Skeletal muscle tissue (tissue), 3 donors: ENCODE measurements at regions not wholly inside any gene's neighbourhood (a gene's known extent, or its start where the extent isn't known, plus 50 kb on each side); places are given as distances from the start of the nearest gene placed in this dataset.

ENCODE experiments used
- H3K27ac ChIP-seq: one replicate; pipeline ENCODE4 v1.7.0; 2013; ENCODE audit warnings: mild to moderate bottlenecking, low read depth, low read length, inconsistent platforms
- H3K27me3 ChIP-seq, 3 donors: one replicate each; pipeline ENCODE4 v1.7.0; 2013; ENCODE audit warnings: low read length in 3 of 3; ENCODE audit not compliant: control insufficient read depth in 3 of 3, insufficient read depth in 3 of 3
- H3K36me3 ChIP-seq, 3 donors: one replicate each; pipeline ENCODE4 v1.7.0; 2013; ENCODE audit warnings: low read length in 3 of 3; ENCODE audit not compliant: control insufficient read depth in 3 of 3, insufficient read depth in 3 of 3
- H3K4me1 ChIP-seq, 3 donors: one replicate each; pipeline ENCODE4 v1.7.0; 2013; ENCODE audit warnings: low read length in 3 of 3, mild to moderate bottlenecking in 3 of 3; ENCODE audit not compliant: control insufficient read depth in 3 of 3, insufficient read depth in 3 of 3
- H3K4me3 ChIP-seq, 3 donors: one replicate each; pipeline ENCODE4 v1.7.0; 2013; ENCODE audit warnings: low read length in 3 of 3
- H3K9ac ChIP-seq, 3 donors: one replicate each; pipeline ENCODE4 v1.7.0; 2013; ENCODE audit warnings: low read length in 3 of 3, mild to moderate bottlenecking in 3 of 3, moderate library complexity in 2 of 3, low read depth in 1 of 3
- H3K9me3 ChIP-seq, 3 donors: one replicate each; pipeline ENCODE4 v1.7.0; 2013; ENCODE audit warnings: low read length in 3 of 3; ENCODE audit not compliant: control insufficient read depth in 3 of 3
- donor health status: Osteomylitis.

- H3K4me3 ChIP-seq = no peak overlapping the region
- no peak overlapping the region for H3K9ac ChIP-seq
- H3K27me3 ChIP-seq = no peaks in the 10 kb centered on the region
Observed at GRCh38 chr5:93874491-93874890, 133.1 kb upstream of the POU5F2 start.

GRCh38 chr5:93874080-93874479, 132.7 kb upstream of the POU5F2 start:
- Histone ChIP-seq H3K4me1 (no peaks in the 10 kb centered on the region), H3K9ac (no peak overlapping the region), H3K27ac (no peak overlapping the region), H3K36me3 (no peaks in the 10 kb centered on the region), H3K4me3 (no peak overlapping the region), H3K9me3 (no peaks in the 10 kb centered on the region), H3K27me3 (no peaks in the 10 kb centered on the region)

More at GRCh38 chr5:93874491-93874890, 133.1 kb upstream of the POU5F2 start:
- H3K9me3 ChIP-seq = no peaks in the 10 kb centered on the region
- H3K4me1 ChIP-seq = no peaks in the 10 kb centered on the region
- no peaks in the 10 kb centered on the region for H3K36me3 ChIP-seq
- no peak overlapping the region for H3K27ac ChIP-seq

GRCh38 chr5:93873211-93873736, 131.9 kb upstream of the POU5F2 start:
- Histone ChIP-seq H3K27ac (no peak overlapping the region), H3K9ac (no peak overlapping the region), H3K4me3 (no peak overlapping the region), H3K4me1 (no peaks in the 10 kb centered on the region), H3K9me3 (no peaks in the 10 kb centered on the region), H3K27me3 (no peaks in the 10 kb centered on the region), H3K36me3 (no peaks in the 10 kb centered on the region)

GRCh38 chr5:93870649-93871048, 129.2 kb upstream of the POU5F2 start:
- Histone ChIP-seq H3K4me3 (no peak overlapping the region), H3K9me3 (no peaks in the 10 kb centered on the region), H3K36me3 (no peaks in the 10 kb centered on the region), H3K9ac (no peak overlapping the region), H3K27ac (no peak overlapping the region), H3K27me3 (no peaks in the 10 kb centered on the region), H3K4me1 (no peaks in the 10 kb centered on the region)

- Histone ChIP-seq H3K4me1 (no peaks in the 10 kb centered on the region), H3K9me3 (no peaks in the 10 kb centered on the region), H3K27ac (no peak overlapping the region), H3K4me3 (no peak overlapping the region), H3K9ac (no peak overlapping the region), H3K27me3 (no peaks in the 10 kb centered on the region), H3K36me3 (no peaks in the 10 kb centered on the region)
Observed at GRCh38 chr5:93868851-93869250, 127.5 kb upstream of the POU5F2 start.

GRCh38 chr5:93850311-93850710, 108.9 kb upstream of the POU5F2 start:
- no peaks in the 10 kb centered on the region for H3K27me3 ChIP-seq
- no peak overlapping the region for H3K9ac ChIP-seq
- H3K4me1 ChIP-seq = no peaks in the 10 kb centered on the region
- H3K27ac ChIP-seq = no peak overlapping the region
- no peak overlapping the region for H3K4me3 ChIP-seq
- H3K9me3 ChIP-seq = no peaks in the 10 kb centered on the region
- H3K36me3 ChIP-seq = no peaks in the 10 kb centered on the region

- peaks cover 0 to 4% (median 0%) of the 10 kb centered on the region in 3 donors for H3K9me3 ChIP-seq
- no peak overlapping the region for H3K27ac ChIP-seq
- H3K4me3 ChIP-seq = no peak overlapping the region
- no peak overlapping the region for H3K9ac ChIP-seq
- H3K36me3 ChIP-seq = no peaks in the 10 kb centered on the region
- no peaks in the 10 kb centered on the region for H3K27me3 ChIP-seq
- H3K4me1 ChIP-seq = no peaks in the 10 kb centered on the region
Observed at GRCh38 chr5:93845376-93845775, 104.0 kb upstream of the POU5F2 start.

GRCh38 chr5:93831449-93831848, 90.0 kb upstream of the POU5F2 start:
- H3K9ac ChIP-seq = no peak overlapping the region
- no peak overlapping the region for H3K27ac ChIP-seq
- H3K4me3 ChIP-seq = no peak overlapping the region
- H3K4me1 ChIP-seq = no peaks in the 10 kb centered on the region
- no peaks in the 10 kb centered on the region for H3K27me3 ChIP-seq
- peaks cover 0 to 3% (median 0%) of the 10 kb centered on the region in 3 donors for H3K9me3 ChIP-seq
- no peaks in the 10 kb centered on the region for H3K36me3 ChIP-seq

GRCh38 chr5:93830893-93831292, 89.5 kb upstream of the POU5F2 start:
- H3K4me1 ChIP-seq = no peaks in the 10 kb centered on the region
- H3K9ac ChIP-seq = no peak overlapping the region
- peaks cover 0 to 3% (median 0%) of the 10 kb centered on the region in 3 donors for H3K9me3 ChIP-seq
- H3K36me3 ChIP-seq = no peaks in the 10 kb centered on the region
- H3K27ac ChIP-seq = no peak overlapping the region
- H3K27me3 ChIP-seq = no peaks in the 10 kb centered on the region
- no peak overlapping the region for H3K4me3 ChIP-seq

- H3K27me3 ChIP-seq = no peaks in the 10 kb centered on the region
- H3K36me3 ChIP-seq = no peaks in the 10 kb centered on the region
- peaks cover 0 to 3% (median 0%) of the 10 kb centered on the region in 3 donors for H3K9me3 ChIP-seq
- no peak overlapping the region for H3K4me3 ChIP-seq
- H3K27ac ChIP-seq = no peak overlapping the region
- H3K4me1 ChIP-seq = no peaks in the 10 kb centered on the region
- no peak overlapping the region for H3K9ac ChIP-seq
Observed at GRCh38 chr5:93829346-93829745, 87.9 kb upstream of the POU5F2 start.
